Heart right ventricle (tissue), 16 donors: ENCODE measurements at regions not wholly inside any gene's neighbourhood (a gene's known extent, or its start where the extent isn't known, plus 50 kb on each side); places are given as distances from the start of the nearest gene placed in this dataset.
"Not testable (repeated sequence)": the region's sequence is repeated elsewhere in the genome, so short reads cannot be mapped to it uniquely, and the experiment has no call there.

Experiments
- ATAC-seq, 8 donors: fragments of 200-7000 bp; cut with Tn5 transposase; one replicate each; pipeline ENCODE4 v1.9.1; 2020; ENCODE audit warnings: mild to moderate bottlenecking in 8 of 8, moderate library complexity in 8 of 8, moderate number of reproducible peaks in 1 of 8
- DNase-seq, 2 donors: peaks; one replicate each; pipeline ENCODE4 v3.0.0-alpha.2; 2020
- H3K27ac ChIP-seq, 10 donors: fragments of 200-600 bp; sonication (generic) in 2 of 10; one replicate each; pipeline versions ENCODE4 v1.5.0 to v1.8.0; 2020 to 2022; ENCODE audit warnings: mild to moderate bottlenecking in 3 of 10
- H3K27me3 ChIP-seq, 7 donors: fragments of 200-600 bp; one replicate each; pipeline ENCODE4 v1.8.0; 2021 to 2022; ENCODE audit warnings: mild to moderate bottlenecking in 2 of 7
- H3K36me3 ChIP-seq, 9 donors: fragments of 200-600 bp; sonication (generic) in 1 of 9; one replicate each; pipeline versions ENCODE4 v1.5.0 to v1.8.0; 2020 to 2022; ENCODE audit warnings: mild to moderate bottlenecking in 2 of 9
- H3K4me1 ChIP-seq, 9 donors: fragments of 200-600 bp; sonication (generic) in 1 of 9; one replicate each; pipeline versions ENCODE4 v1.5.0 to v1.8.0; 2020 to 2022; ENCODE audit warnings: mild to moderate bottlenecking in 4 of 9
- H3K4me3 ChIP-seq, 10 donors: fragments of 200-600 bp; sonication (generic) in 2 of 10; one replicate each; pipeline versions ENCODE4 v1.5.0 to v1.8.0; 2020 to 2022; ENCODE audit warnings: mild to moderate bottlenecking in 7 of 10, moderate library complexity in 2 of 10
- H3K9me3 ChIP-seq, 11 donors: fragments of 200-600 bp in 10 of 11; sonication (generic) in 2 of 11; one replicate each; pipeline versions ENCODE4 v1.5.0 to v1.8.0; 2013 to 2022; ENCODE audit warnings: mild to moderate bottlenecking in 2 of 11, control low read depth in 1 of 11, moderate library complexity in 1 of 11
- WGBS, 2 donors: extraction: QIAGEN DNeasy Blood & Tissue Kit; methylation state at CpG; one replicate each; pipeline ENCODE4 v1.1.7; 2013; ENCODE audit warnings: inconsistent platforms in 1 of 2; 5-methylcytosine and 5-hydroxymethylcytosine counted together
- intact Hi-C, 10 donors: fragments of 100-400 bp; cut with DNase I; formaldehyde crosslinking; loops; one replicate each; pipeline versions ENCODE4 v1.11.1 to v1.14.2; 2022
- TF ChIP-seq, protein P1 (sequence below), 9 donors: fragments of 200-600 bp; sonication (generic) in 2 of 9; IDR thresholded peaks; one replicate each; pipeline versions ENCODE4 v1.5.0 to v1.8.0; 2021 to 2022; ENCODE audit warnings: antibody characterized with exemption in 9 of 9, mild to moderate bottlenecking in 5 of 9, moderate library complexity in 1 of 9
- donor health status: Arrhythmogenic right ventricular cardiomyopathy.
- donor health status: ischemic (EF 13 %, LVEDD 7.1; RV severe dilation, severe dysfunction).
- donor health status: healthy with polysubstance abuse.
- donor health status: DM: no; HTN: yes; CAD: no.
- donor health status: DM: no; HTN: no; CAD: no.
- donor health status: ischemic (EF 25% LVEDD 6.9; RV normal size, moderate dysfunction).
- donor health status: ischemic (EF 25% LVEDD 5.7; RV mildly dilated, moderate dysfunction).
- donor health status: healthy.
- donor health status: DM: yes; HTN: yes; CAD: no.
- donor health status: Ischemic cardiomyopathy.
- donor health status: ischemic (EF 35%, LVEDD 5.7; RV mildly dilated, moderate dysfunction).
- donor health status: nonischemic (EF 11% LVEDD 7.7; RV severe dilation, severe dysfunction).
- donor health status: DM: yes; HTN: yes; CAD: no.
- donor health status: PGD.
- donor health status: ischemic (EF 29% LVEDD 5.4; RV normal size, mild dysfunction).
- donor health status: nonischemic (EF 23%, LVEDD 6.1; RV moderate dilation, normal function).

GRCh38 chr15:35698966-35699575 lies 153.1 kb upstream of the DPH6 start:
- 81 to 89% methylated on average over 2 of the region's 2 CpGs for WGBS, 2 donors
- Histone ChIP-seq H3K27me3 (no peaks in the 10 kb centered on the region), H3K27ac (peak overlapping the region in 4 of 10 donors; percentile 59 to 76 (median 68)), H3K9me3 (no peaks in the 10 kb centered on the region), H3K36me3 (no peaks in the 10 kb centered on the region), H3K4me3 (no peak overlapping the region), H3K4me1 (peaks cover 0 to 48% (median 28%) of the 10 kb centered on the region in 9 donors)
- TF ChIP-seq, protein P1, sequence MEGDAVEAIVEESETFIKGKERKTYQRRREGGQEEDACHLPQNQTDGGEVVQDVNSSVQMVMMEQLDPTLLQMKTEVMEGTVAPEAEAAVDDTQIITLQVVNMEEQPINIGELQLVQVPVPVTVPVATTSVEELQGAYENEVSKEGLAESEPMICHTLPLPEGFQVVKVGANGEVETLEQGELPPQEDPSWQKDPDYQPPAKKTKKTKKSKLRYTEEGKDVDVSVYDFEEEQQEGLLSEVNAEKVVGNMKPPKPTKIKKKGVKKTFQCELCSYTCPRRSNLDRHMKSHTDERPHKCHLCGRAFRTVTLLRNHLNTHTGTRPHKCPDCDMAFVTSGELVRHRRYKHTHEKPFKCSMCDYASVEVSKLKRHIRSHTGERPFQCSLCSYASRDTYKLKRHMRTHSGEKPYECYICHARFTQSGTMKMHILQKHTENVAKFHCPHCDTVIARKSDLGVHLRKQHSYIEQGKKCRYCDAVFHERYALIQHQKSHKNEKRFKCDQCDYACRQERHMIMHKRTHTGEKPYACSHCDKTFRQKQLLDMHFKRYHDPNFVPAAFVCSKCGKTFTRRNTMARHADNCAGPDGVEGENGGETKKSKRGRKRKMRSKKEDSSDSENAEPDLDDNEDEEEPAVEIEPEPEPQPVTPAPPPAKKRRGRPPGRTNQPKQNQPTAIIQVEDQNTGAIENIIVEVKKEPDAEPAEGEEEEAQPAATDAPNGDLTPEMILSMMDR (IDR thresholded peaks at IDR 0.05) = no peak
- ATAC-seq (no peak), DNase-seq (no peak)
- intact Hi-C loops = loop anchor here in 4 of 10 donors (5.0 to 10.0 kb wide), 4 partner anchors 64 to 878 kb away; partner anchors contain the start of genes DPH6 (in 2 of the 4) and CDIN1 (in 1 of the 4)

- H3K4me3 ChIP-seq, ATAC-seq, H3K27me3 ChIP-seq, H3K36me3 ChIP-seq, H3K27ac ChIP-seq, H3K9me3 ChIP-seq, DNase-seq: not testable (repeated sequence)
- WGBS, 2 donors = 72 to 85% methylated on average over 5 of the region's 5 CpGs
- intact Hi-C loops = loop anchor here in 1 of 10 donors (10.0 kb wide), 1 partner anchor 875 kb away; the partner anchor contains the start of gene CDIN1
- H3K4me1 ChIP-seq = peaks cover 0 to 44% (median 30%) of the 10 kb centered on the region in 9 donors
Measured at GRCh38 chr15:35700091-35700593, 154.2 kb upstream of the DPH6 start.

DNA sequence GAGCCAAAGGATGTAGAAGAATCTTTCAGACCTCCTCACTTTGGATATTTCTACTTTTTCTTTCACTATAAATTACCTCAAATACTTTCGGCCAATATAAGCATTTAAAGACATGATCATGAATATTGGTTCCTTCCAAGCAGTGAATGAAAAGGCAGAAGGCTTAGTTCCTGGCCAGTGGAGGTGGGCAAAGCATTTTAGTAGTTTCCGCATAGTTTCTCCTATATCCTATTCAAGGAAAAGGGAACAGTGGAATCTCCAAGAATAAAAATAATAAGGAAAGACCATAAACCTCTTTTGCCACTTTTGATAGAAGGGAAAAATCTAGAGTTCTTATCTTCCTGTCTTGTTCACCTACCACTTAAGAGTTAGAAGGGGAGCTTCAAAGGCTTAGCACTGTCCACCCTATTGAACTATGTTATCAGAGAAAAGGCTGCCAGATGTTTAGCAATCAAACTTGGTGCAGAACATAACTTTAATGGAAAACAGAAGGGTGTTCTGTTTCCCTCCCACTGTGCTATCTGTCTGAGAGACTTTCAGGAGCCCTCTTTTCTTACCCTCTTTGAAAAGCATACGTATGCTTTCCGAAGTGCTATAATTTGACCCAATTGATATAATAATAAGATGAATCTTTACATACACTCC lies 155.6 kb upstream of the DPH6 start:
- intact Hi-C loops = loop anchor here in 1 of 10 donors (10.0 kb wide), 1 partner anchor 873 kb away; the partner anchor contains the start of gene CDIN1
- Histone ChIP-seq H3K9me3 (no peaks in the 10 kb centered on the region), H3K4me1 (peaks cover 0 to 57% (median 38%) of the 10 kb centered on the region in 9 donors), H3K27me3 (no peaks in the 10 kb centered on the region), H3K4me3 (no peak overlapping the region), H3K36me3 (no peaks in the 10 kb centered on the region), H3K27ac (no peak overlapping the region)
- 86 to 88% methylated on average over 4 of the region's 4 CpGs for WGBS, 2 donors
- ATAC-seq (no peak), DNase-seq (no peak)
- TF ChIP-seq, protein P1 (IDR thresholded peaks at IDR 0.05) = no peak

DNA sequence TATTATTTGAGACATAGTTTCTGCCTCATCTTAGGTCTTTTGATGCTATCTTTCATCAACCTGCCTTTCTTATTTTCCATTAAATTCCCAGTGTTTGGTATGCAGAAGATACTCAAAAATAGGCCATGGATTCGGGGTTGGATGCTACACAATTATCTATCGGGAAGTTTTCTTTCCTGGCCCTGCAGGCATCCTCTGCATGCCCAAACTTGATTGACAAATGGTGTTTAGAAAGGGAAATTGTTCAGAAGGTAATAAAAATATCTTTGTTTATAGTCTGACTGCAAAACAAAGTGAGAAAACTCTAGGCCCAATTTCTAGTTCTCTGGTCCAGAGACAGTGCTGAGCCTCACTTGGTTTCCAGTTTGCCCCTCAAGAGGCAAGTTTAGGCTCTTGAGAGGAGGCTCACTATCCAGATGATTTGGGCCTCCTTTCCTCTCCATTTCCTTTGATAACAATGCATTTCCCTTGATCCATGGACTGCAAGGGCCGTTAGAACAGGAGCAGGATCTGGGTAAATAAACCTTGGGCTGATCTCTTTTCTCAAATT lies 157.1 kb upstream of the DPH6 start:
- intact Hi-C loops = loop anchor here in 1 of 10 donors (10.0 kb wide), 1 partner anchor 872 kb away; the partner anchor contains the start of gene CDIN1
- DNase-seq = no peak
- Histone ChIP-seq H3K9me3 (no peaks in the 10 kb centered on the region), H3K4me3 (no peak overlapping the region), H3K27ac (peak overlapping the region in 1 of 10 donors; percentile 86), H3K36me3 (no peaks in the 10 kb centered on the region), H3K4me1 (peaks cover 0 to 48% (median 30%) of the 10 kb centered on the region in 9 donors), H3K27me3 (no peaks in the 10 kb centered on the region)
- no peak for ATAC-seq
- 72 to 75% methylated on average over 3 of the region's 3 CpGs for WGBS, 2 donors
- TF ChIP-seq, protein P1 (IDR thresholded peaks at IDR 0.05) = no peak
